GM19193 (cell line): ENCODE measurements at regions not wholly inside any gene's neighbourhood (a gene's known extent, or its start where the extent isn't known, plus 50 kb on each side); places are given as distances from the start of the nearest gene placed in this dataset.

Experiments used
- POLR2A ChIP-seq: IDR thresholded peaks from 4 replicates; pipeline ENCODE4 v1.6.1; 2011; ENCODE audit not compliant: insufficient read depth, insufficient read length; ENCODE audit errors: extremely low read depth

GRCh38 chr7:69411018-69411417 lies 187.3 kb upstream of the AUTS2 start:
- TF ChIP-seq POLR2A: no peak

GRCh38 chr7:69411466-69411865 lies 186.8 kb upstream of the AUTS2 start:
- TF ChIP-seq POLR2A: no peak

GRCh38 chr7:69412331-69413146 lies 185.7 kb upstream of the AUTS2 start:
- TF ChIP-seq POLR2A: no peak

GRCh38 chr7:69414555-69414954 lies 183.7 kb upstream of the AUTS2 start:
- TF ChIP-seq POLR2A: no peak

GRCh38 chr7:69418869-69419670 lies 179.2 kb upstream of the AUTS2 start:
- TF ChIP-seq POLR2A: no peak

- no peak for TF ChIP-seq POLR2A
These were observed 178.3 kb upstream of the AUTS2 start for GRCh38 chr7:69419934-69420333.

GRCh38 chr7:69422574-69422985 lies 175.7 kb upstream of the AUTS2 start:
- TF ChIP-seq POLR2A: no peak

GRCh38 chr7:69426705-69427104 lies 171.6 kb upstream of the AUTS2 start:
- TF ChIP-seq POLR2A: no peak

GRCh38 chr7:69428089-69428488 lies 170.2 kb upstream of the AUTS2 start:
- no peak for TF ChIP-seq POLR2A

- no peak for TF ChIP-seq POLR2A
These were observed 168.3 kb upstream of the AUTS2 start for GRCh38 chr7:69429911-69430383.

- TF ChIP-seq POLR2A: no peak
These were observed 167.8 kb upstream of the AUTS2 start for GRCh38 chr7:69430384-69431021.

GRCh38 chr7:69431626-69432025 lies 166.6 kb upstream of the AUTS2 start:
- no peak for TF ChIP-seq POLR2A

- no peak for TF ChIP-seq POLR2A
These were observed 165.2 kb upstream of the AUTS2 start for GRCh38 chr7:69433081-69433480.

GRCh38 chr7:69434398-69434815 lies 163.9 kb upstream of the AUTS2 start:
- TF ChIP-seq POLR2A: no peak

- no peak for TF ChIP-seq POLR2A
These were observed 162.6 kb upstream of the AUTS2 start for GRCh38 chr7:69435711-69436110.
